GM12872 (cell line): ENCODE measurements at regions not wholly inside any gene's neighbourhood (a gene's known extent, or its start where the extent isn't known, plus 50 kb on each side); places are given as distances from the start of the nearest gene placed in this dataset.

Source experiments
- TF ChIP-seq, protein P1 (sequence below): IDR thresholded peaks from 3 replicates; pipeline ENCODE4 v1.5.1; 2011; ENCODE audit warnings: low read depth, mild to moderate bottlenecking, low read length, moderate library complexity; ENCODE audit not compliant: insufficient read depth

- TF ChIP-seq, protein P1, sequence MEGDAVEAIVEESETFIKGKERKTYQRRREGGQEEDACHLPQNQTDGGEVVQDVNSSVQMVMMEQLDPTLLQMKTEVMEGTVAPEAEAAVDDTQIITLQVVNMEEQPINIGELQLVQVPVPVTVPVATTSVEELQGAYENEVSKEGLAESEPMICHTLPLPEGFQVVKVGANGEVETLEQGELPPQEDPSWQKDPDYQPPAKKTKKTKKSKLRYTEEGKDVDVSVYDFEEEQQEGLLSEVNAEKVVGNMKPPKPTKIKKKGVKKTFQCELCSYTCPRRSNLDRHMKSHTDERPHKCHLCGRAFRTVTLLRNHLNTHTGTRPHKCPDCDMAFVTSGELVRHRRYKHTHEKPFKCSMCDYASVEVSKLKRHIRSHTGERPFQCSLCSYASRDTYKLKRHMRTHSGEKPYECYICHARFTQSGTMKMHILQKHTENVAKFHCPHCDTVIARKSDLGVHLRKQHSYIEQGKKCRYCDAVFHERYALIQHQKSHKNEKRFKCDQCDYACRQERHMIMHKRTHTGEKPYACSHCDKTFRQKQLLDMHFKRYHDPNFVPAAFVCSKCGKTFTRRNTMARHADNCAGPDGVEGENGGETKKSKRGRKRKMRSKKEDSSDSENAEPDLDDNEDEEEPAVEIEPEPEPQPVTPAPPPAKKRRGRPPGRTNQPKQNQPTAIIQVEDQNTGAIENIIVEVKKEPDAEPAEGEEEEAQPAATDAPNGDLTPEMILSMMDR: no peak
These were observed 810.9 kb upstream of the TENM3 start for GRCh38 chr4:181432335-181432734.

DNA sequence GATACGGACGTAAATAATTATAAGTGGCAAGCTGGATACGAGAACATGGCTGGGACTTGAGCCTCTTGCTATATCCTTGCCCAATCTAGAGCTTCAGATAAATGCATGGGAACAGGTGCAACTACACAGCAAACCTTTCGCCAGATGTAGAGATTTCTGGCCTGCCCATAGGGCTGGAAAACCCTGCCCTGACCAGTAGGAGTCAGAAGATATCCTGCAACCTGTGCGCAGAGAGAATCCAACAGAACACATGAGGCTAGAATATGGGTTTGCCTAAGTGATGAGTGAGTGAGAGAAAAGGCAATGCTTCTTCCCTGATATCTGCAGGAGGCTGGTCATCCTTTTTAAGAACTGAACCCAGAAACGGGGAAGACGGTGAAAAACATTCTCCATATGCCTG is 805.3 kb upstream of the TENM3 start:
- TF ChIP-seq, protein P1: no peak

GRCh38 chr4:181438641-181439040 is 804.6 kb upstream of the TENM3 start:
- TF ChIP-seq, protein P1: no peak

DNA sequence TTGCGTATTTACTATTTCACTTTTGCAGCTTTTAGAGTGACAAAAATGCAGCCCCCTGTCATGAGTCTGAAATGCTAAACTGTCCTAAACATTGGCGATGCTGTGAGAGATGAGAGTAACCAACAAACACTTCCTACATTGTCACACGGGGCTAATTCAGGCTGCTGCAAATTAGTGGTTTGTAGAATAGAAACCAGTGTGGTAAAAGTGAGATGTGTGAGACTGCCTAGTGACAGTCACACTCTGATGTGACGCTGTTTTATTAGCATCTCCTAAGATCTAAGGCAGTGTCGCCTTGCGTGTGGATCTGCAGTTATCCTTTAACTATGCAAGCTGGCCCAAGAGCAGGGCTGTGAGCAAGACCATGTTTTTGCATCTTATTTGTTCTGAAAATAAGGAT is 800.2 kb upstream of the TENM3 start:
- TF ChIP-seq, protein P1: no peak

DNA sequence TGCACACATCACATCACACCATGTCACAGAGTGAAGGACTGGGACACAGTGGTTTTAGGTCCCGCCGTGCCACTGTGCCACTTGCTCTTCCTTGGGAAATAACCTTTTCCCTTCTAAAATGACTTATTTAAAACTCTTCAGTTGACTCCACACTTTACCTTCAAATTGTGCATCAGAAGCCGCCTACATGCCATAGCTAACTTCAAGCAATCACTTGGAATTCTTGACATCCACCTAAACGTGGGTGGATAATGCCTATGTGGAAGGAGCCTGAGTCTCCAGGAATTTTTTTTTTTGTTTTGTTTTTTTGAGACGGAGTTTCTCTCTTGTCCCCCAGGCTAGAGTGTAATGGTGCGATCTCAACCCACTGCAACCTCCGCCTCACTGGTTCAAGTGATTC is 777.4 kb upstream of the TENM3 start:
- TF ChIP-seq, protein P1: no peak

GRCh38 chr4:181468451-181468850 is 774.8 kb upstream of the TENM3 start:
- TF ChIP-seq, protein P1: no peak

DNA sequence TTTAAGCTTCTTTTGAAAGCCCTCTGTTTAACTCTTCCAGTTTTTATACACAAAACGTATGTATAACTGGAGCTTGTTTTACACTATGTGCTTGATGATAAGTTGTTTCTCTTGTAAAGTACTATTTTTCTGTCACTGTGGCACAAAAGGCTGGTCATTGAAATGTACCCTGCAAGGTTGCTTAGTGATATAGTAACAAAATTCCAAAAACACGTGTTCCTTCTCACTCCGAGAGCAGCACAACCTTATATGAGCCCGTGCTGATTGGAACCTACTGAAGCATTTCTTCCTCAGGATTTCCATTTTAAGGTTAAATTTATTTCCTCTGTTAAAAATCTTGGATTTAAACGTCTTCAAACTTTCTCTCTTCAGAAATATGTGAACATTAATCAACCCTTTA is 772.9 kb upstream of the TENM3 start:
- TF ChIP-seq, protein P1: no peak

- TF ChIP-seq, protein P1: no peak
These were observed 767.8 kb upstream of the TENM3 start for GRCh38 chr4:181475359-181475758.
